ENCODE measurements at regions not wholly inside any gene's neighbourhood (a gene's known extent, or its start where the extent isn't known, plus 50 kb on each side); places are given as distances from the start of the nearest gene placed in this dataset.

GRCh38 chr5:158639881-158640592 lies 459.7 kb downstream of the EBF1 start:
- no peak for DNase-seq (ENCODE audit: low spot score)
- Histone ChIP-seq H3K27me3 (replicated peaks; ENCODE audit: insufficient read depth) (no peaks in the 10 kb centered on the region), H3K27ac (no peak overlapping the region), H3K4me3 (no peak overlapping the region), H3K9me3 (no peaks in the 10 kb centered on the region), H3K4me1 (ENCODE audit: control insufficient read depth in 1 of 2, low read depth in 2 of 2) (no peaks in the 10 kb centered on the region), H3K36me3 (no peaks in the 10 kb centered on the region)
- no peak for ATAC-seq (ENCODE audit: insufficient number of reproducible peaks, low FRiP score, low read depth)
- no peak for TF ChIP-seq CTCF (IDR thresholded peaks at IDR 0.05)

- Histone ChIP-seq H3K27me3 (replicated peaks; ENCODE audit: insufficient read depth) (no peaks in the 10 kb centered on the region), H3K36me3 (no peaks in the 10 kb centered on the region), H3K4me1 (ENCODE audit: control insufficient read depth in 1 of 2, low read depth in 2 of 2) (no peaks in the 10 kb centered on the region), H3K27ac (no peak overlapping the region), H3K9me3 (no peaks in the 10 kb centered on the region), H3K4me3 (no peak overlapping the region)
- TF ChIP-seq CTCF (IDR thresholded peaks at IDR 0.05), result no peak
- DNase-seq (ENCODE audit: low spot score) (no peak), ATAC-seq (ENCODE audit: insufficient number of reproducible peaks, low FRiP score, low read depth) (no peak)
Measured at GRCh38 chr5:158638396-158638795, 461.3 kb downstream of the EBF1 start.

- H3K27me3 ChIP-seq (replicated peaks; ENCODE audit: insufficient read depth), result no peaks in the 10 kb centered on the region
- no peak for TF ChIP-seq CTCF (IDR thresholded peaks at IDR 0.05)
- H3K27ac ChIP-seq, result no peak overlapping the region
- H3K4me3 ChIP-seq, result no peak overlapping the region
- ATAC-seq (ENCODE audit: insufficient number of reproducible peaks, low FRiP score, low read depth), result no peak
- DNase-seq (ENCODE audit: low spot score), result no peak
- H3K36me3 ChIP-seq, result no peaks in the 10 kb centered on the region
- H3K4me1 ChIP-seq (ENCODE audit: control insufficient read depth in 1 of 2, low read depth in 2 of 2), result no peaks in the 10 kb centered on the region
- H3K9me3 ChIP-seq, result no peaks in the 10 kb centered on the region
Measured at GRCh38 chr5:158637039-158637438, 462.7 kb downstream of the EBF1 start.

GRCh38 chr5:158635565-158635964 lies 464.2 kb downstream of the EBF1 start:
- Histone ChIP-seq H3K4me1 (ENCODE audit: control insufficient read depth in 1 of 2, low read depth in 2 of 2) (no peaks in the 10 kb centered on the region), H3K27ac (no peak overlapping the region), H3K4me3 (no peak overlapping the region), H3K9me3 (no peaks in the 10 kb centered on the region), H3K36me3 (no peaks in the 10 kb centered on the region), H3K27me3 (replicated peaks; ENCODE audit: insufficient read depth) (no peaks in the 10 kb centered on the region)
- no peak for ATAC-seq (ENCODE audit: insufficient number of reproducible peaks, low FRiP score, low read depth)
- no peak for TF ChIP-seq CTCF (IDR thresholded peaks at IDR 0.05)
- DNase-seq (ENCODE audit: low spot score), result no peak

- no peak for ATAC-seq (ENCODE audit: insufficient number of reproducible peaks, low FRiP score, low read depth)
- DNase-seq (ENCODE audit: low spot score), result no peak
- Histone ChIP-seq H3K36me3 (no peaks in the 10 kb centered on the region), H3K4me3 (no peak overlapping the region), H3K27ac (no peak overlapping the region), H3K4me1 (ENCODE audit: control insufficient read depth in 1 of 2, low read depth in 2 of 2) (no peaks in the 10 kb centered on the region), H3K27me3 (replicated peaks; ENCODE audit: insufficient read depth) (no peaks in the 10 kb centered on the region), H3K9me3 (no peaks in the 10 kb centered on the region)
- no peak for TF ChIP-seq CTCF (IDR thresholded peaks at IDR 0.05)
Measured at GRCh38 chr5:158634714-158635113, 465.0 kb downstream of the EBF1 start.
